HUES6 (cell line): ENCODE measurements at regions not wholly inside any gene's neighbourhood (a gene's known extent, or its start where the extent isn't known, plus 50 kb on each side); places are given as distances from the start of the nearest gene placed in this dataset.

Source experiments
- H3K27ac ChIP-seq: 2 replicates; pipeline ENCODE4 v1.7.0; 2013; ENCODE audit warnings: low read depth, mild to moderate bottlenecking, low read length, inconsistent platforms
- H3K27me3 ChIP-seq: 2 replicates; pipeline ENCODE4 v1.6.1; 2013; ENCODE audit warnings: low read length; ENCODE audit not compliant: control insufficient read depth, insufficient read depth
- H3K36me3 ChIP-seq: 2 replicates; pipeline ENCODE4 v1.6.1; 2013; ENCODE audit warnings: low read length; ENCODE audit not compliant: control insufficient read depth, insufficient read depth
- H3K4me1 ChIP-seq: 2 replicates; pipeline ENCODE4 v1.6.1; 2013; ENCODE audit warnings: low read length; ENCODE audit not compliant: control insufficient read depth, insufficient read depth
- H3K4me3 ChIP-seq: 2 replicates; pipeline ENCODE4 v1.5.1; 2013; ENCODE audit warnings: low read depth, low read length
- H3K9ac ChIP-seq: one replicate; pipeline ENCODE4 v1.6.1; 2013; ENCODE audit warnings: mild to moderate bottlenecking, low read length
- H3K9me3 ChIP-seq: 2 replicates; pipeline ENCODE4 v1.6.1; 2013; ENCODE audit warnings: low read depth, low read length; ENCODE audit not compliant: control insufficient read depth, insufficient read depth

- H3K36me3 ChIP-seq, result no peaks in the 10 kb centered on the region
Measured at GRCh38 chr10:76735866-76736265, 901.7 kb downstream of the KCNMA1 start.

GRCh38 chr10:76733441-76733936, 904.1 kb downstream of the KCNMA1 start:
- Histone ChIP-seq H3K4me3 (no peak overlapping the region), H3K4me1 (no peaks in the 10 kb centered on the region), H3K27me3 (no peaks in the 10 kb centered on the region)

More at GRCh38 chr10:76735866-76736265, 901.7 kb downstream of the KCNMA1 start:
- Histone ChIP-seq H3K9me3 (peaks cover 10% of the 10 kb centered on the region; the same call in 1 of the 2 replicates), H3K4me3 (no peak overlapping the region), H3K9ac (no peak overlapping the region), H3K4me1 (no peaks in the 10 kb centered on the region; the same call in 1 of the 2 replicates), H3K27me3 (no peaks in the 10 kb centered on the region), H3K27ac (no peak overlapping the region)

GRCh38 chr10:76732306-76732705, 905.3 kb downstream of the KCNMA1 start:
- Histone ChIP-seq H3K27me3 (no peaks in the 10 kb centered on the region), H3K9ac (no peak overlapping the region), H3K4me1 (no peaks in the 10 kb centered on the region), H3K36me3 (no peaks in the 10 kb centered on the region), H3K9me3 (peaks cover 11% of the 10 kb centered on the region; the same call in 1 of the 2 replicates), H3K27ac (no peak overlapping the region), H3K4me3 (no peak overlapping the region)

More at GRCh38 chr10:76733441-76733936, 904.1 kb downstream of the KCNMA1 start:
- no peak overlapping the region for H3K9ac ChIP-seq
- H3K27ac ChIP-seq, result no peak overlapping the region
- peaks cover 11% of the 10 kb centered on the region; the same call in 1 of the 2 replicates for H3K9me3 ChIP-seq
- H3K36me3 ChIP-seq, result no peaks in the 10 kb centered on the region

- Histone ChIP-seq H3K27me3 (no peaks in the 10 kb centered on the region), H3K4me1 (no peaks in the 10 kb centered on the region), H3K27ac (no peak overlapping the region), H3K36me3 (no peaks in the 10 kb centered on the region), H3K9ac (no peak overlapping the region), H3K9me3 (peaks cover 11% of the 10 kb centered on the region; the same call in 1 of the 2 replicates), H3K4me3 (no peak overlapping the region)
Measured at GRCh38 chr10:76729841-76730487, 907.6 kb downstream of the KCNMA1 start.

GRCh38 chr10:76729346-76729745, 908.3 kb downstream of the KCNMA1 start:
- Histone ChIP-seq H3K4me3 (no peak overlapping the region), H3K27me3 (no peaks in the 10 kb centered on the region), H3K9ac (no peak overlapping the region), H3K27ac (no peak overlapping the region), H3K36me3 (no peaks in the 10 kb centered on the region), H3K9me3 (peaks cover 11% of the 10 kb centered on the region; the same call in 1 of the 2 replicates), H3K4me1 (peaks cover under 1% of the 10 kb centered on the region; the same call in 1 of the 2 replicates)

GRCh38 chr10:76727038-76727437, 910.6 kb downstream of the KCNMA1 start:
- H3K4me1 ChIP-seq, result peaks cover 13% of the 10 kb centered on the region
- H3K36me3 ChIP-seq, result no peaks in the 10 kb centered on the region
- H3K9me3 ChIP-seq, result 0 out of 2 replicates have a peak, but pooled peaks cover 6% of the 10 kb centered on the region
- no peak overlapping the region for H3K27ac ChIP-seq
- no peak overlapping the region for H3K4me3 ChIP-seq
- H3K27me3 ChIP-seq, result no peaks in the 10 kb centered on the region
- H3K9ac ChIP-seq, result no peak overlapping the region

GRCh38 chr10:76723844-76724243, 913.8 kb downstream of the KCNMA1 start:
- H3K4me1 ChIP-seq, result peaks cover 13% of the 10 kb centered on the region
- no peak overlapping the region for H3K27ac ChIP-seq
- no peak overlapping the region for H3K4me3 ChIP-seq
- no peak overlapping the region for H3K9ac ChIP-seq
- no peaks in the 10 kb centered on the region for H3K36me3 ChIP-seq
- no peaks in the 10 kb centered on the region for H3K27me3 ChIP-seq
- H3K9me3 ChIP-seq, result no peaks in the 10 kb centered on the region

GRCh38 chr10:76721891-76722505, 915.6 kb downstream of the KCNMA1 start:
- H3K27ac ChIP-seq, result no peak overlapping the region
- H3K4me1 ChIP-seq, result peaks cover 13% of the 10 kb centered on the region
- H3K36me3 ChIP-seq, result no peaks in the 10 kb centered on the region
- no peaks in the 10 kb centered on the region for H3K27me3 ChIP-seq
- no peak overlapping the region for H3K4me3 ChIP-seq
- no peaks in the 10 kb centered on the region for H3K9me3 ChIP-seq
- no peak overlapping the region for H3K9ac ChIP-seq

GRCh38 chr10:76719006-76719405, 918.6 kb downstream of the KCNMA1 start:
- Histone ChIP-seq H3K36me3 (no peaks in the 10 kb centered on the region), H3K9me3 (no peaks in the 10 kb centered on the region), H3K9ac (no peak overlapping the region), H3K27ac (no peak overlapping the region), H3K4me3 (no peak overlapping the region), H3K27me3 (no peaks in the 10 kb centered on the region), H3K4me1 (peaks cover 9% of the 10 kb centered on the region)

- Histone ChIP-seq H3K9ac (no peak overlapping the region), H3K9me3 (no peaks in the 10 kb centered on the region), H3K27ac (no peak overlapping the region), H3K4me1 (no peaks in the 10 kb centered on the region), H3K4me3 (no peak overlapping the region), H3K27me3 (no peaks in the 10 kb centered on the region), H3K36me3 (no peaks in the 10 kb centered on the region)
Measured at GRCh38 chr10:76717141-76717540, 920.5 kb downstream of the KCNMA1 start.
